HG03521 (cell line): ENCODE measurements at regions not wholly inside any gene's neighbourhood (a gene's known extent, or its start where the extent isn't known, plus 50 kb on each side); places are given as distances from the start of the nearest gene placed in this dataset.
"Not testable (repeated sequence)": the region's sequence is repeated elsewhere in the genome, so short reads cannot be mapped to it uniquely, and the experiment has no call there.

Experiments used
- ATAC-seq: cut with Tn5 transposase; IDR thresholded peaks from one replicate; pipeline ENCODE4 v1.9.1; 2021; ENCODE audit warnings: mild to moderate bottlenecking, moderate library complexity; ENCODE audit not compliant: unreplicated experiment

GRCh38 chr7:79664884-79665676 is 211.6 kb upstream of the MAGI2 start:
- no peak for ATAC-seq

- ATAC-seq = no peak
These were observed 204.8 kb upstream of the MAGI2 start for GRCh38 chr7:79658304-79658703.

GRCh38 chr7:79653136-79653631 is 199.7 kb upstream of the MAGI2 start:
- ATAC-seq = no peak

GRCh38 chr7:79652619-79653018 is 199.2 kb upstream of the MAGI2 start:
- no peak for ATAC-seq

GRCh38 chr7:79647711-79648110 is 194.2 kb upstream of the MAGI2 start:
- ATAC-seq = no peak

GRCh38 chr7:79646278-79646677 is 192.8 kb upstream of the MAGI2 start:
- ATAC-seq = no peak

GRCh38 chr7:79636849-79637248 is 183.4 kb upstream of the MAGI2 start:
- ATAC-seq = no peak

GRCh38 chr7:79625921-79626320 is 172.5 kb upstream of the MAGI2 start:
- not testable (repeated sequence) for ATAC-seq

GRCh38 chr7:79624336-79624735 is 170.9 kb upstream of the MAGI2 start:
- no peak for ATAC-seq

- no peak for ATAC-seq
These were observed 169.3 kb upstream of the MAGI2 start for GRCh38 chr7:79622781-79623180.

- ATAC-seq = no peak
These were observed 166.8 kb upstream of the MAGI2 start for GRCh38 chr7:79620291-79620690.

GRCh38 chr7:79619216-79619615 is 165.7 kb upstream of the MAGI2 start:
- no peak for ATAC-seq

GRCh38 chr7:79615871-79616640 is 162.6 kb upstream of the MAGI2 start:
- ATAC-seq = no peak

- no peak for ATAC-seq
These were observed 162.0 kb upstream of the MAGI2 start for GRCh38 chr7:79615466-79615865.

- ATAC-seq = no peak
These were observed 159.4 kb upstream of the MAGI2 start for GRCh38 chr7:79612903-79613302.

- no peak for ATAC-seq
These were observed 158.6 kb upstream of the MAGI2 start for GRCh38 chr7:79612022-79612421.

- ATAC-seq = no peak
These were observed 157.4 kb upstream of the MAGI2 start for GRCh38 chr7:79610748-79611304.

- ATAC-seq = no peak
These were observed 156.8 kb upstream of the MAGI2 start for GRCh38 chr7:79610313-79610712.

GRCh38 chr7:79608005-79608404 is 154.5 kb upstream of the MAGI2 start:
- ATAC-seq = no peak

- no peak for ATAC-seq
These were observed 151.4 kb upstream of the MAGI2 start for GRCh38 chr7:79604841-79605240.

GRCh38 chr7:79598351-79598750 is 144.9 kb upstream of the MAGI2 start:
- no peak for ATAC-seq

- ATAC-seq = not testable (repeated sequence)
These were observed 141.2 kb upstream of the MAGI2 start for GRCh38 chr7:79594671-79595070.
